Astrocyte (in vitro differentiated cells and primary cell): ENCODE measurements at regions not wholly inside any gene's neighbourhood (a gene's known extent, or its start where the extent isn't known, plus 50 kb on each side); places are given as distances from the start of the nearest gene placed in this dataset.

Source experiments
- DNase-seq: peaks from one replicate; pipeline ENCODE4 v3.0.0-alpha.2; 2010; ENCODE audit warnings: low read depth
- FAIRE-seq: peaks from 2 replicates; lab custom pipeline; 2011; peaks lifted over from hg19 to GRCh38; lab: Jason Lieb, UNC
- H2AFZ ChIP-seq: 2 replicates; pipeline ENCODE4 v1.6.0; 2012; ENCODE audit warnings: low read depth, low read length, inconsistent platforms
- H3K27ac ChIP-seq: 2 replicates; pipeline ENCODE4 v1.5.1; 2011; ENCODE audit warnings: low read depth, low read length, inconsistent platforms
- H3K27me3 ChIP-seq: 2 replicates; pipeline ENCODE4 v1.6.0; 2011; ENCODE audit warnings: low read length, inconsistent platforms; ENCODE audit not compliant: insufficient read depth
- H3K36me3 ChIP-seq: 2 replicates; pipeline ENCODE4 v1.5.1; 2011; ENCODE audit warnings: low read length, inconsistent platforms; ENCODE audit not compliant: insufficient read depth
- H3K4me1 ChIP-seq: 2 replicates; pipeline ENCODE4 v1.5.1; 2011; ENCODE audit warnings: low read length, inconsistent platforms; ENCODE audit not compliant: insufficient read depth
- H3K4me2 ChIP-seq: 2 replicates; pipeline ENCODE4 v1.6.0; 2012; ENCODE audit warnings: low read length, inconsistent platforms
- H3K4me3 ChIP-seq: 2 replicates; pipeline ENCODE4 v1.5.1; 2011; ENCODE audit warnings: low read depth, mild to moderate bottlenecking, low read length, inconsistent platforms; ENCODE audit not compliant: insufficient read depth
- H3K79me2 ChIP-seq: 2 replicates; pipeline ENCODE4 v1.6.0; 2012; ENCODE audit warnings: mild to moderate bottlenecking, low read length, inconsistent platforms; ENCODE audit not compliant: insufficient read depth
- H3K9ac ChIP-seq: 2 replicates; pipeline ENCODE4 v1.6.0; 2012; ENCODE audit warnings: mild to moderate bottlenecking, low read length, inconsistent platforms
- H3K9me3 ChIP-seq: 2 replicates; pipeline ENCODE4 v1.5.1; 2012; ENCODE audit warnings: low read depth, mild to moderate bottlenecking, low read length, inconsistent platforms; ENCODE audit not compliant: insufficient read depth
- H4K20me1 ChIP-seq: 2 replicates; pipeline ENCODE4 v1.6.0; 2012; ENCODE audit warnings: low read length, inconsistent platforms; ENCODE audit not compliant: insufficient read depth
- H3K27ac Mint-ChIP-seq: one replicate; pipeline ENCODE4 v1.8.0; 2021; ENCODE audit warnings: mild to moderate bottlenecking, mixed read lengths; ENCODE audit not compliant: unreplicated experiment
- H3K27me3 Mint-ChIP-seq: one replicate; pipeline ENCODE4 v1.8.0; 2021; ENCODE audit warnings: low read depth, mixed read lengths; ENCODE audit not compliant: unreplicated experiment
- H3K36me3 Mint-ChIP-seq: one replicate; pipeline ENCODE4 v1.8.0; 2021; ENCODE audit warnings: low read depth, mixed read lengths; ENCODE audit not compliant: unreplicated experiment
- H3K4me1 Mint-ChIP-seq: one replicate; pipeline ENCODE4 v1.8.0; 2021; ENCODE audit warnings: low read depth, mixed read lengths; ENCODE audit not compliant: unreplicated experiment
- H3K4me3 Mint-ChIP-seq: one replicate; pipeline ENCODE4 v1.8.0; 2021; ENCODE audit warnings: mild to moderate bottlenecking, moderate library complexity, mixed read lengths; ENCODE audit not compliant: unreplicated experiment
- H3K9me3 Mint-ChIP-seq: one replicate; pipeline ENCODE4 v1.8.0; 2021; ENCODE audit warnings: mild to moderate bottlenecking, mixed read lengths; ENCODE audit not compliant: unreplicated experiment
- CTCF ChIP-seq: IDR thresholded peaks from 2 replicates; pipeline ENCODE4 v1.5.1; 2011; ENCODE audit warnings: low read depth, mild to moderate bottlenecking, inconsistent platforms, low read length, moderate library complexity; ENCODE audit not compliant: insufficient read depth
- EZH2 ChIP-seq: IDR thresholded peaks from 2 replicates; pipeline ENCODE4 v1.6.1; 2012; ENCODE audit warnings: mild to moderate bottlenecking, low read length, inconsistent platforms; ENCODE audit not compliant: insufficient read depth

GRCh38 chr10:6891924-6892323, 311.8 kb upstream of the PRKCQ start:
- no peaks in the 10 kb centered on the region for H3K4me1 Mint-ChIP-seq
- Histone ChIP-seq H3K27me3 (no peaks in the 10 kb centered on the region), H3K36me3 (no peaks in the 10 kb centered on the region), H3K79me2 (no peaks in the 10 kb centered on the region), H3K4me3 (no peak overlapping the region), H2AFZ (no peak overlapping the region), H3K9me3 (no peaks in the 10 kb centered on the region), H3K9ac (no peak overlapping the region), H3K27ac (no peak overlapping the region), H4K20me1 (no peaks in the 10 kb centered on the region), H3K4me1 (no peaks in the 10 kb centered on the region), H3K4me2 (no peak overlapping the region)
- no peak overlapping the region for H3K27ac Mint-ChIP-seq
- peaks cover 2% of the 10 kb centered on the region for H3K27me3 Mint-ChIP-seq
- DNase-seq: no peak
- FAIRE-seq: no peak
- H3K36me3 Mint-ChIP-seq: no peaks in the 10 kb centered on the region
- TF ChIP-seq CTCF (no peak), EZH2 (no peak)
- H3K9me3 Mint-ChIP-seq: no peaks in the 10 kb centered on the region
- no peak overlapping the region for H3K4me3 Mint-ChIP-seq

GRCh38 chr10:6889718-6890117, 309.6 kb upstream of the PRKCQ start:
- Histone ChIP-seq H3K79me2 (no peaks in the 10 kb centered on the region), H3K4me2 (no peak overlapping the region), H3K4me3 (no peak overlapping the region), H3K4me1 (no peaks in the 10 kb centered on the region), H3K27me3 (no peaks in the 10 kb centered on the region), H3K9me3 (no peaks in the 10 kb centered on the region), H4K20me1 (no peaks in the 10 kb centered on the region), H3K36me3 (no peaks in the 10 kb centered on the region), H3K9ac (no peak overlapping the region), H3K27ac (no peak overlapping the region), H2AFZ (no peak overlapping the region)
- no peak overlapping the region for H3K27ac Mint-ChIP-seq
- FAIRE-seq (no peak), DNase-seq (no peak)
- H3K9me3 Mint-ChIP-seq: no peaks in the 10 kb centered on the region
- no peak overlapping the region for H3K4me3 Mint-ChIP-seq
- H3K36me3 Mint-ChIP-seq: no peaks in the 10 kb centered on the region
- TF ChIP-seq EZH2 (no peak), CTCF (no peak)
- no peaks in the 10 kb centered on the region for H3K4me1 Mint-ChIP-seq
- peaks cover 5% of the 10 kb centered on the region for H3K27me3 Mint-ChIP-seq

- no peak for FAIRE-seq
- H3K4me2 ChIP-seq: no peak overlapping the region
- peaks cover 5% of the 10 kb centered on the region for H3K27me3 Mint-ChIP-seq
These were observed 308.4 kb upstream of the PRKCQ start for GRCh38 chr10:6888434-6888833.

More at GRCh38 chr10:6888434-6888833, 308.4 kb upstream of the PRKCQ start:
- no peak overlapping the region for H3K27ac ChIP-seq
- H3K27me3 ChIP-seq: no peaks in the 10 kb centered on the region
- H3K4me3 ChIP-seq: no peak overlapping the region
- no peak overlapping the region for H3K9ac ChIP-seq
- H3K4me1 ChIP-seq: no peaks in the 10 kb centered on the region
- no peak overlapping the region for H3K4me3 Mint-ChIP-seq
- no peaks in the 10 kb centered on the region for H3K36me3 Mint-ChIP-seq
- H2AFZ ChIP-seq: no peak overlapping the region
- no peaks in the 10 kb centered on the region for H4K20me1 ChIP-seq
- DNase-seq: no peak
- no peaks in the 10 kb centered on the region for H3K4me1 Mint-ChIP-seq
- no peaks in the 10 kb centered on the region for H3K9me3 ChIP-seq
- no peaks in the 10 kb centered on the region for H3K36me3 ChIP-seq
- H3K27ac Mint-ChIP-seq: no peak overlapping the region
- TF ChIP-seq CTCF: no peak
- TF ChIP-seq EZH2: no peak
- H3K79me2 ChIP-seq: no peaks in the 10 kb centered on the region
- H3K9me3 Mint-ChIP-seq: no peaks in the 10 kb centered on the region
